GM12892 (cell line): ENCODE measurements at regions not wholly inside any gene's neighbourhood (a gene's known extent, or its start where the extent isn't known, plus 50 kb on each side); places are given as distances from the start of the nearest gene placed in this dataset.
"Not testable (repeated sequence)": the region's sequence is repeated elsewhere in the genome, so short reads cannot be mapped to it uniquely, and the experiment has no call there.

Experiments used
- DNase-seq: peaks from one replicate; pipeline ENCODE4 v3.0.0; 2011; ENCODE audit not compliant: insufficient read length
- FAIRE-seq: peaks from 2 replicates; lab custom pipeline; 2011; peaks lifted over from hg19 to GRCh38; lab: Jason Lieb, UNC
- POLR2A ChIP-seq: IDR thresholded peaks from 2 replicates; pipeline ENCODE4 v1.6.1; 2011; ENCODE audit warnings: low read depth, low read length, control low read depth
- POLR2AphosphoS5 ChIP-seq: IDR thresholded peaks from 2 replicates; pipeline ENCODE4 v1.6.1; 2011; ENCODE audit warnings: low read depth, low read length, control low read depth
- TAF1 ChIP-seq: IDR thresholded peaks from 2 replicates; pipeline ENCODE4 v1.6.1; 2011; ENCODE audit warnings: low read depth, mild to moderate bottlenecking, control low read depth, low read length, borderline replicate concordance

GRCh38 chr7:49596701-49597491, 176.5 kb upstream of the VWC2 start:
- TF ChIP-seq POLR2AphosphoS5 (no peak), TAF1 (no peak), POLR2A (no peak)
- DNase-seq = no peak

GRCh38 chr7:49597805-49598204, 175.6 kb upstream of the VWC2 start:
- TF ChIP-seq TAF1 = no peak
- no peak for TF ChIP-seq POLR2A
- no peak for TF ChIP-seq POLR2AphosphoS5
- FAIRE-seq (no peak), DNase-seq (no peak)

More at GRCh38 chr7:49596701-49597491, 176.5 kb upstream of the VWC2 start:
- FAIRE-seq = no peak

- DNase-seq (no peak), FAIRE-seq (no peak)
- TF ChIP-seq POLR2A = no peak
- no peak for TF ChIP-seq TAF1
- TF ChIP-seq POLR2AphosphoS5 = no peak
Measured at GRCh38 chr7:49611951-49612350, 161.5 kb upstream of the VWC2 start.

- TF ChIP-seq TAF1 = no peak
- no peak for TF ChIP-seq POLR2AphosphoS5
- no peak for DNase-seq
- FAIRE-seq = no peak
Measured at GRCh38 chr7:49613759-49614158, 159.7 kb upstream of the VWC2 start.

- not testable (repeated sequence) for FAIRE-seq, DNase-seq
Measured at GRCh38 chr7:49614974-49615373, 158.5 kb upstream of the VWC2 start.

- FAIRE-seq = no peak
- DNase-seq = no peak
- TF ChIP-seq POLR2AphosphoS5 (no peak), TAF1 (no peak), POLR2A (no peak)
Measured at GRCh38 chr7:49618028-49618427, 155.4 kb upstream of the VWC2 start.

GRCh38 chr7:49623943-49624342, 149.5 kb upstream of the VWC2 start:
- DNase-seq (no peak), FAIRE-seq (no peak)
- TF ChIP-seq TAF1 (no peak), POLR2AphosphoS5 (no peak), POLR2A (no peak)

GRCh38 chr7:49624611-49625010, 148.8 kb upstream of the VWC2 start:
- no peak for TF ChIP-seq TAF1
- no peak for TF ChIP-seq POLR2A
- TF ChIP-seq POLR2AphosphoS5 = no peak
- FAIRE-seq = no peak
- DNase-seq = no peak

GRCh38 chr7:49630513-49630912, 142.9 kb upstream of the VWC2 start:
- DNase-seq (no peak), FAIRE-seq (no peak)
- no peak for TF ChIP-seq POLR2A

GRCh38 chr7:49631071-49631815, 142.2 kb upstream of the VWC2 start:
- TF ChIP-seq POLR2A (no peak), TAF1 (no peak), POLR2AphosphoS5 (no peak)
- DNase-seq = no peak
- no peak for FAIRE-seq

GRCh38 chr7:49631960-49632359, 141.5 kb upstream of the VWC2 start:
- DNase-seq = no peak
- no peak for FAIRE-seq
- no peak for TF ChIP-seq POLR2AphosphoS5
- no peak for TF ChIP-seq POLR2A
- TF ChIP-seq TAF1 = no peak

- TF ChIP-seq POLR2A (no peak), POLR2AphosphoS5 (no peak), TAF1 (no peak)
- DNase-seq (no peak), FAIRE-seq (peak; percentile 61)
Measured at GRCh38 chr7:49635800-49636199, 137.6 kb upstream of the VWC2 start.

GRCh38 chr7:49636400-49636799, 137.0 kb upstream of the VWC2 start:
- FAIRE-seq (no peak), DNase-seq (no peak)
- TF ChIP-seq POLR2A (no peak), POLR2AphosphoS5 (no peak), TAF1 (no peak)
